Effector memory CD4-positive, alpha-beta T cell (primary cell): ENCODE measurements at regions not wholly inside any gene's neighbourhood (a gene's known extent, or its start where the extent isn't known, plus 50 kb on each side); places are given as distances from the start of the nearest gene placed in this dataset.
"Not testable (repeated sequence)": the region's sequence is repeated elsewhere in the genome, so short reads cannot be mapped to it uniquely, and the experiment has no call there.

Experiments
- DNase-seq, 3 donors: peaks; one replicate each; pipeline ENCODE4 v3.0.0-alpha.2; 2020
- H3K27ac ChIP-seq: 2 replicates; pipeline ENCODE4 v1.7.0; 2013; ENCODE audit warnings: mild to moderate bottlenecking, low read length, moderate library complexity; ENCODE audit not compliant: insufficient read depth, poor library complexity, severe bottlenecking
- H3K27me3 ChIP-seq: replicated peaks from 2 replicates; pipeline ENCODE4 v1.7.0; 2013; ENCODE audit warnings: mild to moderate bottlenecking, low read length; ENCODE audit not compliant: insufficient read depth, control insufficient read depth, poor library complexity, severe bottlenecking
- H3K36me3 ChIP-seq: 2 replicates; pipeline ENCODE4 v1.7.0; 2013; ENCODE audit warnings: mild to moderate bottlenecking, low read length, moderate library complexity; ENCODE audit not compliant: control insufficient read depth, insufficient read depth
- H3K4me1 ChIP-seq: 2 replicates; pipeline ENCODE4 v1.7.0; 2013; ENCODE audit warnings: low read length, mild to moderate bottlenecking; ENCODE audit not compliant: control insufficient read depth, insufficient read depth, poor library complexity, severe bottlenecking
- H3K4me3 ChIP-seq: 2 replicates; pipeline ENCODE4 v1.7.0; 2013; ENCODE audit warnings: low read length, low read depth, mild to moderate bottlenecking; ENCODE audit not compliant: insufficient read depth, poor library complexity, severe bottlenecking
- H3K9me3 ChIP-seq: 2 replicates; pipeline ENCODE4 v1.7.0; 2013; ENCODE audit warnings: mild to moderate bottlenecking, low read length, moderate library complexity; ENCODE audit not compliant: control insufficient read depth

DNA sequence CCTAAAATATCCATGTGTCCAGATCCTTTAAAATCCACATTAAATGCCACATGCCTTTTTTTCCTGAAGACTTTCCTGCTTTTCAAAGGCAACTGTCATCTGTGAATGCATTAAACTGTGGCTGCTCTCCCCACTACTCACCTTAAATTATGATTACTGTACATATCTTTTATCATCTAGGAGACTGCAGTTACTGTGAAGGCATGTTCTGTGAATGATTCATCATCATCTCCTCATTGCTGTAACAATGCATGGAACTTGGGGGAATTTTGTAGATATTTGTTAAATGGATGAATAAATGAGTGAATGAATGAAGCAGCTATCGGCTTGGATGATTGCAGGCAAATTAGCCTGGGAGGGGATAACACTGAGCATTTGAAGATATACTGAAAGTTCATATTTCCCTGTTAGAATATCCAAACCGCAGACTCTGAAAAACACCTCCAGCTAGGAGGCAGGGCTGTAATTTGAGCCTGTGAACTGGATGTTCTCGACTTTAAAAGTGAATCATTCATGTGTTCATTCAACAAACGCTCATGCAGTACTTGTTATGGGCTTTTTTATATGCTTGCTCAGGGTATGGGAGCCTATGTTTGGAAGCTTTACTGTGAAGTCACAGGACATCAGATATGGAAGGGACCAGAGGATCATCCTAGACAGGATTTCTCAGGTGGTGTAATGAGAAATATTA, 519.2 kb downstream of the KIF4B start:
- no peaks in the 10 kb centered on the region for H3K36me3 ChIP-seq
- no peak for DNase-seq
- no peaks in the 10 kb centered on the region for H3K27me3 ChIP-seq
- H3K4me1 ChIP-seq = no peaks in the 10 kb centered on the region
- no peak overlapping the region for H3K27ac ChIP-seq
- no peaks in the 10 kb centered on the region for H3K9me3 ChIP-seq
- H3K4me3 ChIP-seq = no peak overlapping the region

DNA sequence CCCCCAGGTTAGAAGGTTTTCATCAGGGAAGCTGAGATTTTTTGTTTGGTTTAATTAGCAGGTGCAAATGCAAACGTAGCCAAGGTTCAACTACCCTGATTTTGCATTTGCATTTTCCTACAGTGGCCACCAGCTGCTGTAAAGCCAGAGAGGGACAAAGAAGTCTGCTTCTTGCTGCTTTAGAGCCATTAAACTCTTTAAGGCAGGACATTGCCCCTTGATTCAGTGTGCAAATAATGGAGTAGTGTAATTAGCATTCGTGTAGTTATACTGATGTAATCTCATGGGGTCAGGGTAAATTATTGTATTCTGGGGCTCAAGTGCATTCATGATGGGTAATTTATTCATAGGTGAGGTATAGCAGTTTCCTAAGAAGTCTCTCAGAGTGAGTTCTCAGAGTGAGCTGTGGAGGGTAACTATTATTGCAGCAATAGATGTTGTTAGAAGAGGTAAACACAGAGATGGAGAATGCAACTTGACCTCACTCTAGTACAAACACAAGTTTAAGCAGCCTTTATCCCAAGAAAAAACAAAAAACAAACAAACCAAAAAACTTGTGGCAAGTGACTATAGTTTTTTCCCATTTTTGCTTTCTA, 526.5 kb downstream of the KIF4B start:
- H3K4me1 ChIP-seq = no peaks in the 10 kb centered on the region
- no peak for DNase-seq
- H3K9me3 ChIP-seq = no peaks in the 10 kb centered on the region
- H3K27me3 ChIP-seq = no peaks in the 10 kb centered on the region
- no peak overlapping the region for H3K4me3 ChIP-seq
- H3K36me3 ChIP-seq = no peaks in the 10 kb centered on the region
- no peak overlapping the region for H3K27ac ChIP-seq

DNA sequence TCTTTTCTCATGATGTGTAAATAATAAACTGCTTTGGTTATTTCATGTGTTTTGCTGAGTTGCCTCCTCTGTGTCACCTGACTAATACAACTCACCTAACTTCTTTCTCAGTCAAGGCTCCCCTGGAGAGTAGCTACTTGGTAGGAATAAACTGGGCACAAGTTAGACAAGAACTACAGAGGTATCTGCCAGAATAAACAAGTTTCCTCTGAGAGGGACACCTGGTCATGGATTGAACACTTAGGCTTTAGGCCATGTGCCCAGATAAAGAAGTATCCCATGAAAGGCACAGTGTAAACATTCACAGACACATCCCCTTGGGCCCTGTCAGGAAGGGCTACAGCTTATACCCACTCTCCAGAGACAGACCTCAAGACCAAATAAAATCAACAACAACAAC, 532.5 kb downstream of the KIF4B start:
- Histone ChIP-seq H3K9me3 (no peaks in the 10 kb centered on the region), H3K36me3 (no peaks in the 10 kb centered on the region)
- no peak for DNase-seq

DNA sequence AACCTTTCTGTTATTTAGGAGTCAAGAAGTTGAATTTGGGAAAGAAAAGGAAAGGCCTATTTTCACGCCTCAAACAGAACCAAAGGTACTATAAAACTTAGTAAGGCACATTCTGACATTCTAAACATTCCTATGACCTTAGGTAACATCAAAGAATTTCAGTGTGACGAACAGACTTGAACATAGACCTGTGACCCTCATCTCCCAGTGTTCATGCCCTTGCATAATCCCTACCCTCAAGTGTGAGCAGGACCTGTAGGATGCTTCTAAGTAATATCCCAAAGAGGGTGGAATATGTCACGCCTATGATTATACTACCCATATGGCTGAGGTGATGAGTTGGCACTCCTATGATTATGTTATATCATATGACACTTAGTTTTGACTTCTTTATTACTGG, 540.9 kb downstream of the KIF4B start:
- no peaks in the 10 kb centered on the region for H3K9me3 ChIP-seq
- H3K27ac ChIP-seq = no peak overlapping the region
- H3K36me3 ChIP-seq = no peaks in the 10 kb centered on the region
- DNase-seq = no peak
- H3K4me1 ChIP-seq = no peaks in the 10 kb centered on the region
- H3K4me3 ChIP-seq = no peak overlapping the region
- H3K27me3 ChIP-seq = no peaks in the 10 kb centered on the region

More for the DNA sequence above, 532.5 kb downstream of the KIF4B start:
- Histone ChIP-seq H3K27me3 (no peaks in the 10 kb centered on the region), H3K4me1 (no peaks in the 10 kb centered on the region), H3K4me3 (no peak overlapping the region), H3K27ac (no peak overlapping the region)

DNA sequence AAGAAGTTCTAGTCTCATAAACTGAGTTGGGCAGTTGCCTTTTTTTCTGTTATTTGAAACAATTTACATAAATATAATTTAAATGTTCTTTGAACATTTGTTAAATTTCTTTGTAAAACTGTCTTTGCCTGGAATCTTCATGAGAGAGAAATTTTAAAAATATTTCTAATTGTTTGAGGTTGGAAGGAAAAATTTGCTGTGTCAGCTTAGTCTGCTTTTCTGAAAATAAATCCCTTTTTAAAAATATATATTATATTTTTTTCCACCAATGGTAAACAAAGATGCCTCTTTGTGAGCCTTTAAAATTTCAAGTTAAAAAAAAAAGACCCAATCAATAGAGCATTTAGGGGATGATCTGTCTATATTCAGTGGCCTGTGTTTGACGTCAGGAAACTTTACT, 542.7 kb downstream of the KIF4B start:
- Histone ChIP-seq H3K27me3 (no peaks in the 10 kb centered on the region), H3K4me1 (no peaks in the 10 kb centered on the region), H3K4me3 (no peak overlapping the region), H3K36me3 (no peaks in the 10 kb centered on the region), H3K27ac (no peak overlapping the region), H3K9me3 (no peaks in the 10 kb centered on the region)
- DNase-seq = no peak

DNA sequence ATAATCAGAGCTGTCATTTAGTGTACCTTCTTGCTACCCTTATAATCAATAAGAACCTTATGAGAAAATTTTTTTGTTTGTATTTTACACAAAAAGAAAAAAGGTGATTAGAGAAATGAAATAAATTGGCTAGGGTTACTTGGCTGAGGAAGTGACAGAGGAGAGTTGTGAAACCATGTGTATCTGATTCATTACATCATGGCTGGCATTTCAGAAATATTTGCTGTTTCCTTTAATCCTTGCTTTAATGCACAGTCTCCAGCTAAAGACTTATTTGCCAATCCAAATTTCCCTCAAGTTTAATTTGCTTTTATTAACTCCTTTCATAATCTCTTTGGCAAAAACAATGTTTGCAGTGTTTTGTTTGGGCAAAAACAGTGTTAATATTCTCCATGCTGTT, 543.1 kb downstream of the KIF4B start:
- Histone ChIP-seq H3K9me3 (no peaks in the 10 kb centered on the region), H3K4me1 (no peaks in the 10 kb centered on the region), H3K27ac (no peak overlapping the region), H3K27me3 (no peaks in the 10 kb centered on the region), H3K4me3 (no peak overlapping the region), H3K36me3 (no peaks in the 10 kb centered on the region)
- no peak for DNase-seq

DNA sequence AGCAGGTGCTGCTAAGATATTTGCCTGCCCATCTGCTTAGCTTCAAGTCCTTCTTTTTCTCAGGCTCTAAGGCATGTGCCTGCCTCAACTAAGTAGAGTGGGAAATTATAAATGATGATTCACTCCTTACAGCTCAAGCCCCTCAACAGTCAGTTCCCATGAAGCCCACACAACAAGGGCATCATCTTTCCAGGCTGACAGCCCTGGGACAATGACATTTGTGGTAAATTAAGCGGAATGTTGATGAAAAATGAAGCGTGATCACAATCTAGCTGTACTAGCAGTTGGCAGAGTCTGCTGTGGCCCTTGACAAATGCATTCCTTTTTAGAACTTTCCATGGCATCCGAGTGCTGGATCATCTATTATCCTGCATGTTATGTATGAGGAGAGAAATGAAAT, 548.6 kb downstream of the KIF4B start:
- Histone ChIP-seq H3K27me3 (no peaks in the 10 kb centered on the region), H3K36me3 (no peaks in the 10 kb centered on the region), H3K27ac (no peak overlapping the region), H3K4me1 (no peaks in the 10 kb centered on the region), H3K9me3 (no peaks in the 10 kb centered on the region), H3K4me3 (no peak overlapping the region)
- no peak for DNase-seq

DNA sequence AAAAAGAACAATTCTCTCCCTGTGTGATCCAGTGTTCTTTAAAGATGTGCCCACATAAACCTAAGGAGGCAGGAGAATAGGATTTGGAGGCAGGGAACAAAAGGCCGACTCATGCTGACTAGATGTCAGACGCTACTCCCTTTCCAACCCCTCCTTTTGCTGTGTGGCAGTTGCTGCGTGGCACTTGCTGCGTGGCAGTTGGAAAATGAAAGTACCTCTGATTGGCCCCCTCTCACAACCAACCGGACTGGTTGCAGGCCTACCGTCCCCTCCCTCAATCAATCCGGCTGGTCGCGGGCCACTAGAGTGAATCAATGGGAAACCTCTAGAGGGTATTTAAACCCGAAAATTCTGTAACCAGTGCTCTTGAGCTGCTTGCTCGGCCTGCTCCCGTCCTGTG, 551.0 kb downstream of the KIF4B start:
- no peaks in the 10 kb centered on the region for H3K27me3 ChIP-seq
- no peak overlapping the region for H3K27ac ChIP-seq
- H3K4me3 ChIP-seq = no peak overlapping the region
- H3K4me1 ChIP-seq = no peaks in the 10 kb centered on the region
- DNase-seq = no peak
- H3K9me3 ChIP-seq = no peaks in the 10 kb centered on the region
- H3K36me3 ChIP-seq = no peaks in the 10 kb centered on the region

DNA sequence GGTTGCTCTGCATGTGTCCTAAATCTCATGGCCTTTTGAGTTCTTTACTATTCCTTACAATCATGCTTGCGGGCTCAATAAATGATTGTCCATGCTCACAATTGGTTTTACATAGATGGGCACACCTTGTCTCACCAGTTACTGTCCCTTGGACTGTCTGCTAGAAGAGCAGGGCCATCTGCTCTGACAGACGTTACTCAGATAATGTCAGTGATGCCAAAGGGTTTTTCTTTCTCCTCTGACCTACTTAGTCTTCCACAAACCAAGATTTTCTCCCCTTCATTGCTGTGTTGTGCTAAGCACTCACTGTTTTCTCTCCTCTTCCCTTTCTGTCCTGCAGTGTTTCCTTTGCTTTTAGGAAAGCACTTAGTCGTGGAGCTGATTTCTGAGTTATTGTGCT, 562.3 kb downstream of the KIF4B start:
- H3K27me3 ChIP-seq = no peaks in the 10 kb centered on the region
- H3K27ac ChIP-seq = no peak overlapping the region
- H3K36me3 ChIP-seq = no peaks in the 10 kb centered on the region
- no peak overlapping the region for H3K4me3 ChIP-seq
- no peak for DNase-seq
- H3K9me3 ChIP-seq = no peaks in the 10 kb centered on the region
- no peaks in the 10 kb centered on the region for H3K4me1 ChIP-seq

DNA sequence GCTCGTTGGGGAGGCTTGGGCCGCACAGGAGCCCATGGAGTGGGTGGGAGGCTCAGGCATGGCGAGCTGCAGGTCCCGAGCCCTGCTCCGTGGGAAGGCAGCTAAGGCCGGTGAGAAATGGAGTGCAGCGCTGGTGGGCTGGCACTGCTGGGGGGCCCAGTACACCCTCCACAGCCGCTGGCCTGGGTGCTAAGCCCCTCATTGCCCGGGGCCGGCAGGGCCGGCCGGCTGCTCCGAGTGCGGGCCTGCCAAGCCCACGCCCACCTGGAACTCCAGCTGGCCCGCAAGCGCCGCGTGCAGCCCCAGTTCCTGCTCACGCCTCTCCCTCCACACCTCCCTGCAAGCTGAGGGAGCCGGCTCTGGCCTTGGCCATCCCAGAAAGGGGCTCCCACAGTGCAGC, 573.3 kb downstream of the KIF4B start:
- H3K4me3 ChIP-seq, DNase-seq, H3K4me1 ChIP-seq, H3K9me3 ChIP-seq, H3K36me3 ChIP-seq, H3K27ac ChIP-seq, H3K27me3 ChIP-seq: not testable (repeated sequence)
